Mesenchymal stem cell (in vitro differentiated cells and primary cell): ENCODE measurements at regions not wholly inside any gene's neighbourhood (a gene's known extent, or its start where the extent isn't known, plus 50 kb on each side); places are given as distances from the start of the nearest gene placed in this dataset.

Experiments used
- DNase-seq: peaks from one replicate; pipeline ENCODE4 v3.0.0-alpha.2; 2013
- H2AFZ ChIP-seq: one replicate; pipeline ENCODE4 v1.6.1; 2013; ENCODE audit warnings: low read depth, mild to moderate bottlenecking, control low read depth, inconsistent platforms, low read length, moderate library complexity
- H2AK5ac ChIP-seq: 2 replicates; pipeline ENCODE4 v1.6.1; 2013; ENCODE audit warnings: low read length, moderate library complexity, mild to moderate bottlenecking, inconsistent platforms; ENCODE audit not compliant: severe bottlenecking
- H2BK120ac ChIP-seq: one replicate; pipeline ENCODE4 v1.6.1; 2013; ENCODE audit warnings: low read depth, mild to moderate bottlenecking, inconsistent platforms, low read length, moderate library complexity
- H2BK12ac ChIP-seq, 2 experiments: one replicate each; pipeline ENCODE4 v1.6.1; 2013; ENCODE audit warnings: inconsistent platforms in 2 of 2, low read length in 2 of 2, mild to moderate bottlenecking in 2 of 2, moderate library complexity in 2 of 2, control low read depth in 1 of 2
- H2BK15ac ChIP-seq: one replicate; pipeline ENCODE4 v1.6.1; 2013; ENCODE audit warnings: mild to moderate bottlenecking, low read depth, inconsistent platforms; ENCODE audit not compliant: poor library complexity, severe bottlenecking
- H2BK5ac ChIP-seq: 2 replicates; pipeline ENCODE4 v1.6.1; 2013; ENCODE audit warnings: low read depth, mild to moderate bottlenecking, low read length, control low read depth, inconsistent platforms; ENCODE audit not compliant: poor library complexity, severe bottlenecking
- H3K14ac ChIP-seq, 2 experiments: one replicate each; pipeline ENCODE4 v1.6.1; 2013; ENCODE audit warnings: inconsistent platforms in 2 of 2, low read length in 2 of 2, control low read depth in 1 of 2, mild to moderate bottlenecking in 1 of 2, moderate library complexity in 1 of 2
- H3K18ac ChIP-seq, 2 experiments: one replicate each; pipeline ENCODE4 v1.6.1; 2013; ENCODE audit warnings: inconsistent platforms in 2 of 2, low read length in 2 of 2, control low read depth in 1 of 2, low read depth in 1 of 2, mild to moderate bottlenecking in 1 of 2
- H3K23ac ChIP-seq, 2 experiments: one replicate each; pipeline ENCODE4 v1.6.1; 2013; ENCODE audit warnings: inconsistent platforms in 2 of 2, low read length in 2 of 2, mild to moderate bottlenecking in 2 of 2, moderate library complexity in 2 of 2, control low read depth in 1 of 2
- H3K27ac ChIP-seq: 2 replicates; pipeline ENCODE4 v1.5.1; 2013; ENCODE audit warnings: mild to moderate bottlenecking, moderate library complexity, low read length, control low read depth, inconsistent platforms; ENCODE audit not compliant: poor library complexity, severe bottlenecking
- H3K27me3 ChIP-seq, 2 experiments: 2 replicates each; pipeline versions ENCODE4 v1.6.1 to v1.7.0; 2013; ENCODE audit warnings: low read length in 2 of 2, mild to moderate bottlenecking in 2 of 2, moderate library complexity in 2 of 2, control low read depth in 1 of 2, inconsistent platforms in 1 of 2; ENCODE audit not compliant: control insufficient read depth in 1 of 2, insufficient read depth in 1 of 2
- H3K36me3 ChIP-seq, 2 experiments: 2 replicates each; pipeline versions ENCODE4 v1.6.1 to v1.7.0; 2013; ENCODE audit warnings: low read length in 2 of 2, control low read depth in 1 of 2, inconsistent platforms in 1 of 2, low read depth in 1 of 2, mild to moderate bottlenecking in 1 of 2; ENCODE audit not compliant: insufficient read depth in 2 of 2, control insufficient read depth in 1 of 2
- H3K4ac ChIP-seq, 2 experiments: one replicate each; pipeline ENCODE4 v1.6.1; 2013; ENCODE audit warnings: inconsistent platforms in 2 of 2, low read length in 2 of 2, mild to moderate bottlenecking in 2 of 2, moderate library complexity in 2 of 2, control low read depth in 1 of 2, low read depth in 1 of 2
- H3K4me1 ChIP-seq: 2 replicates; pipeline ENCODE4 v1.6.1; 2013; ENCODE audit warnings: low read depth, low read length, control low read depth; ENCODE audit not compliant: control insufficient read depth, insufficient read depth
- H3K4me2 ChIP-seq: 2 replicates; pipeline ENCODE4 v1.6.1; 2013; ENCODE audit warnings: low read length, mild to moderate bottlenecking, inconsistent platforms; ENCODE audit not compliant: poor library complexity, severe bottlenecking
- H3K4me3 ChIP-seq, 2 experiments: 2 replicates each; pipeline versions ENCODE4 v1.5.1 to v1.7.0; 2013; ENCODE audit warnings: low read length in 2 of 2, mild to moderate bottlenecking in 2 of 2, control low read depth in 1 of 2, low read depth in 1 of 2; ENCODE audit not compliant: insufficient read depth in 1 of 2
- H3K79me1 ChIP-seq: replicated peaks from 2 replicates; pipeline ENCODE4 v1.6.1; 2013; ENCODE audit warnings: mild to moderate bottlenecking, control low read depth, low read length, inconsistent platforms; ENCODE audit not compliant: poor library complexity, severe bottlenecking
- H3K9ac ChIP-seq: 2 replicates; pipeline ENCODE4 v1.7.0; 2013; ENCODE audit warnings: mild to moderate bottlenecking, low read length, moderate library complexity
- H3K9me3 ChIP-seq: 2 replicates; pipeline ENCODE4 v1.7.0; 2013; ENCODE audit warnings: mild to moderate bottlenecking, low read length; ENCODE audit not compliant: control insufficient read depth
- H4K8ac ChIP-seq: one replicate; pipeline ENCODE4 v1.6.1; 2013; ENCODE audit warnings: inconsistent platforms, mild to moderate bottlenecking, low read length, moderate library complexity
- H4K91ac ChIP-seq: one replicate; pipeline ENCODE4 v1.6.1; 2013; ENCODE audit warnings: mild to moderate bottlenecking, low read length, inconsistent platforms
- WGBS: methylation state at CpG from one replicate; pipeline ENCODE4 v1.1.7; 2013; ENCODE audit warnings: mixed read lengths; 5-methylcytosine and 5-hydroxymethylcytosine counted together

GRCh38 chr22:19621373-19622060 lies 92.8 kb upstream of the SEPTIN5 start:
- Histone ChIP-seq H2BK15ac (no peak overlapping the region), H3K27ac (no peak overlapping the region), H3K9ac (no peak overlapping the region), H4K91ac (no peak overlapping the region), H3K4me1 (no peaks in the 10 kb centered on the region), H3K4ac (no peak overlapping the region), H3K27me3 (peaks cover 33 to 86% of the 10 kb centered on the region in 2 experiments), H2AFZ (no peak overlapping the region), H4K8ac (no peak overlapping the region), H2AK5ac (no peak overlapping the region), H3K79me1 (no peaks in the 10 kb centered on the region), H2BK12ac (no peak overlapping the region), H2BK5ac (no peak overlapping the region), H3K23ac (no peak overlapping the region), H3K9me3 (no peaks in the 10 kb centered on the region), H3K36me3 (no peaks in the 10 kb centered on the region), H3K18ac (no peak overlapping the region), H3K4me3 (no peak overlapping the region), H3K4me2 (no peak overlapping the region), H2BK120ac (no peak overlapping the region), H3K14ac (no peak overlapping the region)
- 90% methylated on average over 16 of the region's 18 CpGs for WGBS
- DNase-seq = no peak

DNA sequence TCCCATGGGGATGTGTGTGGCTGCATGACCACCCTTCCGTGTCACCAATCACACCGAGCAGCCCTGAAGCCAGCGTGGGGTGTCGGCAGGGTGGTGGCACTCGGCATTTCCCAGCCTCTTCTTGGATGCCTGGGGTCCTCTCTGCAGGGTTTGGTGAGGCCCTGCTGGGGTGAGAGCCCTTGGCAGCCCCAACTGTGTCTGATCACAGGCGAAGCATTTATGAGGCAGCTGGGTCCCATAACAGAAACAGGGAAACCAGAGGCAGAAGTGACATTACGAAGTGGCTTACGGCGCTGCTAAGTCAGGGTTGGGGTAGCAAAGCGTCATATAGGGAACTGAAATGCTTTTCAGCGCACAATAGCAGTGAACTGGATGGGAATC lies 92.3 kb upstream of the SEPTIN5 start:
- Histone ChIP-seq H2AK5ac (no peak overlapping the region), H3K4me2 (no peak overlapping the region), H3K4me3 (no peak overlapping the region), H3K9me3 (no peaks in the 10 kb centered on the region), H3K4ac (no peak overlapping the region), H2BK15ac (no peak overlapping the region), H4K8ac (no peak overlapping the region), H3K27ac (no peak overlapping the region), H3K9ac (no peak overlapping the region), H3K14ac (no peak overlapping the region), H4K91ac (no peak overlapping the region), H2BK5ac (no peak overlapping the region), H3K18ac (no peak overlapping the region), H3K23ac (no peak overlapping the region), H3K79me1 (no peaks in the 10 kb centered on the region), H3K27me3 (peaks cover 31 to 87% of the 10 kb centered on the region in 2 experiments), H2BK120ac (no peak overlapping the region), H2AFZ (no peak overlapping the region), H3K4me1 (no peaks in the 10 kb centered on the region), H3K36me3 (no peaks in the 10 kb centered on the region), H2BK12ac (no peak overlapping the region)
- no peak for DNase-seq
- WGBS = 86% methylated on average over 11 of the region's 11 CpGs

GRCh38 chr22:19625331-19626041 lies 88.8 kb upstream of the SEPTIN5 start:
- Histone ChIP-seq H3K79me1 (no peaks in the 10 kb centered on the region), H2BK15ac (no peak overlapping the region), H3K36me3 (no peaks in the 10 kb centered on the region), H3K23ac (no peak overlapping the region), H4K8ac (no peak overlapping the region), H3K9me3 (no peaks in the 10 kb centered on the region), H3K27ac (no peak overlapping the region), H3K4me3 (no peak overlapping the region), H2BK5ac (no peak overlapping the region), H3K4me2 (no peak overlapping the region), H3K14ac (no peak overlapping the region), H3K9ac (no peak overlapping the region), H3K27me3 (peaks cover 21 to 87% of the 10 kb centered on the region in 2 experiments), H2BK120ac (no peak overlapping the region), H3K18ac (no peak overlapping the region), H4K91ac (no peak overlapping the region), H2AFZ (no peak overlapping the region), H2BK12ac (no peak overlapping the region), H2AK5ac (no peak overlapping the region), H3K4ac (no peak overlapping the region), H3K4me1 (no peaks in the 10 kb centered on the region)
- WGBS = 74% methylated on average over 8 of the region's 11 CpGs
- DNase-seq = no peak

- H3K18ac ChIP-seq = no peak overlapping the region
- no peak overlapping the region for H2BK5ac ChIP-seq
- no peak overlapping the region for H3K4me2 ChIP-seq
- H3K27ac ChIP-seq = no peak overlapping the region
- no peak overlapping the region for H2BK12ac ChIP-seq
- WGBS = 75% methylated on average over 6 of the region's 7 CpGs
- no peak overlapping the region for H2AFZ ChIP-seq
- no peaks in the 10 kb centered on the region for H3K9me3 ChIP-seq
- no peak overlapping the region for H4K91ac ChIP-seq
- H3K79me1 ChIP-seq = no peaks in the 10 kb centered on the region
- no peak overlapping the region for H3K4ac ChIP-seq
- no peak overlapping the region for H3K14ac ChIP-seq
- no peaks in the 10 kb centered on the region for H3K4me1 ChIP-seq
- no peak overlapping the region for H3K4me3 ChIP-seq
- DNase-seq = no peak
- H2BK15ac ChIP-seq = no peak overlapping the region
- H3K23ac ChIP-seq = no peak overlapping the region
- no peak overlapping the region for H2BK120ac ChIP-seq
- no peak overlapping the region for H2AK5ac ChIP-seq
- H3K9ac ChIP-seq = no peak overlapping the region
- no peaks in the 10 kb centered on the region for H3K36me3 ChIP-seq
- H3K27me3 ChIP-seq = peaks cover 24 to 85% of the 10 kb centered on the region in 2 experiments
- no peak overlapping the region for H4K8ac ChIP-seq
These were observed 88.2 kb upstream of the SEPTIN5 start for GRCh38 chr22:19626042-19626587.
